Smooth muscle cell (in vitro differentiated cells): ENCODE measurements at regions not wholly inside any gene's neighbourhood (a gene's known extent, or its start where the extent isn't known, plus 50 kb on each side); places are given as distances from the start of the nearest gene placed in this dataset.

Experiments
- DNase-seq: peaks from one replicate; lab custom pipeline; 2025; ENCODE audit not compliant: unreplicated experiment; lab: John Stamatoyannopoulos, UW
- H2AFZ ChIP-seq: fragments of 200-600 bp; sonication (generic); 2 replicates; pipeline ENCODE4 v1.6.0; 2016; ENCODE audit warnings: antibody characterized with exemption, low read depth, mild to moderate bottlenecking
- H3F3A ChIP-seq: fragments of 200-600 bp; sonication (generic); 2 replicates; pipeline ENCODE4 v1.6.0; 2017; ENCODE audit warnings: antibody characterized with exemption, low read depth
- H3K27ac ChIP-seq: fragments of 200-600 bp; sonication (generic); 2 replicates; pipeline ENCODE4 v1.5.1; 2016; ENCODE audit warnings: low read depth, mild to moderate bottlenecking
- H3K27me3 ChIP-seq: fragments of 200-600 bp; sonication (generic); 2 replicates; pipeline ENCODE4 v1.6.1; 2016; ENCODE audit warnings: low read depth, mild to moderate bottlenecking
- H3K36me3 ChIP-seq: fragments of 200-600 bp; sonication (generic); 2 replicates; pipeline ENCODE4 v1.5.1; 2016; ENCODE audit warnings: low read depth
- H3K4me1 ChIP-seq: fragments of 200-600 bp; sonication (generic); 2 replicates; pipeline ENCODE4 v1.5.1; 2016; ENCODE audit warnings: low read depth
- H3K4me2 ChIP-seq: fragments of 200-600 bp; sonication (generic); 2 replicates; pipeline ENCODE4 v1.6.0; 2016; ENCODE audit warnings: mild to moderate bottlenecking
- H3K4me3 ChIP-seq: fragments of 200-600 bp; sonication (generic); 2 replicates; pipeline ENCODE4 v1.5.1; 2016; ENCODE audit warnings: mild to moderate bottlenecking
- H3K79me2 ChIP-seq: fragments of 200-600 bp; sonication (generic); 2 replicates; pipeline ENCODE4 v1.6.0; 2016; ENCODE audit warnings: low read depth, mild to moderate bottlenecking
- H3K9ac ChIP-seq: fragments of 200-600 bp; sonication (generic); 2 replicates; pipeline ENCODE4 v1.6.0; 2016; ENCODE audit warnings: low read depth
- H3K9me3 ChIP-seq: fragments of 200-600 bp; sonication (generic); replicated peaks from 2 replicates; pipeline ENCODE4 v1.5.1; 2016; ENCODE audit warnings: low read depth
- H4K20me1 ChIP-seq: fragments of 200-600 bp; sonication (generic); 2 replicates; pipeline ENCODE4 v1.6.0; 2016; ENCODE audit warnings: low read depth
- CTCF ChIP-seq: fragments of 200-600 bp; sonication (generic); IDR thresholded peaks from 2 replicates; pipeline ENCODE4 v1.5.1; 2017; ENCODE audit warnings: borderline replicate concordance, mild to moderate bottlenecking, antibody characterized with exemption; ENCODE audit not compliant: insufficient read depth, poor library complexity, severe bottlenecking
- WGBS: methylation state at CpG from one replicate; pipeline ENCODE4 v1.1.7; 2016; ENCODE audit warnings: low lambda C conversion rate; 5-methylcytosine and 5-hydroxymethylcytosine counted together

GRCh38 chr10:11661441-11661840, 50.0 kb upstream of the USP6NL start:
- TF ChIP-seq CTCF = no peak
- no peak overlapping the region for H2AFZ ChIP-seq
- H3K27me3 ChIP-seq = no peaks in the 10 kb centered on the region
- no peak overlapping the region for H3K4me2 ChIP-seq
- WGBS = 94% methylated on average over 4 of the region's 5 CpGs
- no peaks in the 10 kb centered on the region for H3K9me3 ChIP-seq
- no peak overlapping the region for H3K9ac ChIP-seq
- no peak for DNase-seq
- H3K4me3 ChIP-seq = no peak overlapping the region
- no peaks in the 10 kb centered on the region for H3K4me1 ChIP-seq
- H3K36me3 ChIP-seq = no peaks in the 10 kb centered on the region
- no peaks in the 10 kb centered on the region for H4K20me1 ChIP-seq
- H3F3A ChIP-seq = no peaks in the 10 kb centered on the region
- H3K27ac ChIP-seq = no peak overlapping the region
- no peaks in the 10 kb centered on the region for H3K79me2 ChIP-seq
